HG02840 (cell line): ENCODE measurements at regions not wholly inside any gene's neighbourhood (a gene's known extent, or its start where the extent isn't known, plus 50 kb on each side); places are given as distances from the start of the nearest gene placed in this dataset.
A peak's percentile ranks its signal among the peaks of the same experiment; 100 is the strongest.

ENCODE experiments used
- ATAC-seq: cut with Tn5 transposase; IDR thresholded peaks from one replicate; pipeline ENCODE4 v1.9.1; 2021; ENCODE audit warnings: mild to moderate bottlenecking, moderate library complexity, moderate number of reproducible peaks; ENCODE audit not compliant: unreplicated experiment, low FRiP score

- ATAC-seq: no peak
These were observed 54.0 kb upstream of the STMND1 start for GRCh38 chr6:17047889-17048288.

GRCh38 chr6:17045581-17046322 is 56.1 kb upstream of the STMND1 start:
- no peak for ATAC-seq

GRCh38 chr6:17043148-17043522 is 58.7 kb upstream of the STMND1 start:
- ATAC-seq: no peak

- ATAC-seq: no peak
These were observed 59.3 kb upstream of the STMND1 start for GRCh38 chr6:17042422-17043147.

GRCh38 chr6:17039266-17039665 is 62.6 kb upstream of the STMND1 start:
- no peak for ATAC-seq

GRCh38 chr6:17038316-17038715 is 63.5 kb upstream of the STMND1 start:
- ATAC-seq: no peak

GRCh38 chr6:17036065-17036393 is 65.8 kb upstream of the STMND1 start:
- ATAC-seq: no peak

- ATAC-seq: no peak
These were observed 66.4 kb upstream of the STMND1 start for GRCh38 chr6:17035257-17036064.

GRCh38 chr6:17033746-17034145 is 68.1 kb upstream of the STMND1 start:
- no peak for ATAC-seq

GRCh38 chr6:17032988-17033634 is 68.7 kb upstream of the STMND1 start:
- ATAC-seq: no peak

GRCh38 chr6:17032590-17032987 is 69.3 kb upstream of the STMND1 start:
- no peak for ATAC-seq

GRCh38 chr6:17031961-17032360 is 69.9 kb upstream of the STMND1 start:
- no peak for ATAC-seq

GRCh38 chr6:17027441-17027840 is 74.4 kb upstream of the STMND1 start:
- ATAC-seq: no peak

- ATAC-seq: no peak
These were observed 79.2 kb upstream of the STMND1 start for GRCh38 chr6:17022604-17023003.

GRCh38 chr6:17021539-17021889 is 80.3 kb upstream of the STMND1 start:
- ATAC-seq: no peak

- no peak for ATAC-seq
These were observed 80.8 kb upstream of the STMND1 start for GRCh38 chr6:17020889-17021538.

- ATAC-seq: no peak
These were observed 83.4 kb upstream of the STMND1 start for GRCh38 chr6:17018425-17018824.

- no peak for ATAC-seq
These were observed 84.4 kb upstream of the STMND1 start for GRCh38 chr6:17017416-17017815.

- no peak for ATAC-seq
These were observed 86.1 kb upstream of the STMND1 start for GRCh38 chr6:17015551-17016381.

GRCh38 chr6:17015144-17015543 is 86.7 kb upstream of the STMND1 start:
- ATAC-seq: peak; percentile 63
